NCI-H2081 (cell line): ENCODE measurements at regions not wholly inside any gene's neighbourhood (a gene's known extent, or its start where the extent isn't known, plus 50 kb on each side); places are given as distances from the start of the nearest gene placed in this dataset.
"Not testable (repeated sequence)": the region's sequence is repeated elsewhere in the genome, so short reads cannot be mapped to it uniquely, and the experiment has no call there.

Experiments
- DNase-seq, 2 experiments: peaks; one replicate each; lab custom pipeline; 2025; lab: John Stamatoyannopoulos, UW

DNA sequence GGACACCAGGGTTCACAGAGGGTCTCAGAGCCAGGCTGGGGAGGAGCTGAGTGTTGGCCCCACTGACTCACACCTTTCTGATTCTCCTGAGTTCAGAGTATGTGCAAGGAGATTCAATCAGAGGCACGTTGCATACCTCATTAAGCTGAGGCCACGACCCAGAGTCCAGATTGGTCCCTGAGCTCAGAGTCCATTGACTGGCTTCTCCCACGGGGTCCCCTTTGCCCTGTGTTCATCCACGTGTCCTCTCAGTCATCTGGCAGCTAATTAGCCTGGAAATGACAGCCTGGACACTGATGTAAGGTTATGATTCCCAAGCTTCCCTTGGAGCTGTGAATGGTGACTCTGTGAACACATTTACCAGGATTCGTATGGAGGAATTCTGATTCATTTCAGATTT, 267.2 kb downstream of the SH3BP4 start:
- no peak for DNase-seq

GRCh38 chr2:235220331-235220730, 268.5 kb downstream of the SH3BP4 start:
- no peak for DNase-seq

DNA sequence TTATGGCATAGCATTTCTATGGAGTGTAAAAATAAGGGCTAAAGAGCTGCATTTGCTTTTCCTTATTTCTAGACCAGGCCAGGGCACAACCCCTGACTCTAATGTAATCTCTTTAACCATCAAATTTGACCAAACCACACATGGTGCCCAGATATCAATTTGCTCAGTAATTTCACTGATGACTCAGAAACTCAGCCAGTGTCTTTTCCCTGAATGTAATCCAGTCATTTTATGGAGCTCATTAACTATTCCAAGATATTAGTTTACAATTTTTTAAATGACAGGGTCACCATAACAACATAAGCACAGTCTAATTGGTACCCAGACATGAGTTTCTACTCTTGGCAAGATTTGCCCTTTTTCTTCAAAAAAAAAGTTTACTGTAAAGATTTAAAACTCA, 270.8 kb upstream of the AGAP1 start:
- DNase-seq, result no peak

DNA sequence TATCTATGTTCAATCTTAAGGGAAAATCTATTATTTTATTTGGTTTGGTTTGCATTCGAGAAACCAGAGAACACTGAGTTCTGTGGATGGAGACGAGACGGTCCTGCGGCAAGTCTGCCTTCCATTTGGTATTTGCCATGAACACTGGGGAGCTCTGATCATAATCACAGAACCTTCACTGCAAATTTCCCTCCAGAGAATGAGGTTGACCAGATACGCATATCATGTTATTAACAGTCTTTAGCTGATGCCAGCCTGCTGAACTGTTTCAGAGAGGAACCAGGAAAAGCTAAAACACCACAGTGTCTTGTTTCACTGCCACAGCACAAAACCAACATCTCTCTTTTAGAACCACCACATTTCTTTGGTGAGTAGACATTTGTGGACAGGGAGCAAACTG, 269.4 kb upstream of the AGAP1 start:
- no peak for DNase-seq

- no peak for DNase-seq
These were observed 268.6 kb upstream of the AGAP1 start for GRCh38 chr2:235225261-235225660.

- no peak for DNase-seq
These were observed 266.3 kb upstream of the AGAP1 start for GRCh38 chr2:235227590-235227989.

DNA sequence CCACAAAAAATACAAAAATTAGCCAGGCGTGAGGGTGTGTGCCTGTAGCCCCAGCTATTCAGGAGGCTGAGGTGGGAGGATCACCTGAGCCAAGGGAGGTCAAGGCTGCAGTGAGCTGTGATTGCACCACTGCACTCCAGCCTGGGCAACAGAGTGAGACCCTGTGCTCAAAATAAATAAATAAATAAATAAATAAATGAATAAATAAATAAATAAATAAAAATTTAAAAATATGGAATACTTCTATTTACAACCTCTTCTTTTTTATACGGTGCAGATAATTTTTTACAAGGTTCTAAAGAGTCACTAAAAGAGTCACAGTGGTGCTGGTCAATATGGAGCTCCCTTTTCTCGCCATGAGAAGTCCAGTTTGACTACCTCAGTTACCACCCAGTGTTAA, 265.4 kb upstream of the AGAP1 start:
- DNase-seq, result not testable (repeated sequence)

- no peak for DNase-seq
These were observed 264.6 kb upstream of the AGAP1 start for GRCh38 chr2:235229236-235229635.

DNA sequence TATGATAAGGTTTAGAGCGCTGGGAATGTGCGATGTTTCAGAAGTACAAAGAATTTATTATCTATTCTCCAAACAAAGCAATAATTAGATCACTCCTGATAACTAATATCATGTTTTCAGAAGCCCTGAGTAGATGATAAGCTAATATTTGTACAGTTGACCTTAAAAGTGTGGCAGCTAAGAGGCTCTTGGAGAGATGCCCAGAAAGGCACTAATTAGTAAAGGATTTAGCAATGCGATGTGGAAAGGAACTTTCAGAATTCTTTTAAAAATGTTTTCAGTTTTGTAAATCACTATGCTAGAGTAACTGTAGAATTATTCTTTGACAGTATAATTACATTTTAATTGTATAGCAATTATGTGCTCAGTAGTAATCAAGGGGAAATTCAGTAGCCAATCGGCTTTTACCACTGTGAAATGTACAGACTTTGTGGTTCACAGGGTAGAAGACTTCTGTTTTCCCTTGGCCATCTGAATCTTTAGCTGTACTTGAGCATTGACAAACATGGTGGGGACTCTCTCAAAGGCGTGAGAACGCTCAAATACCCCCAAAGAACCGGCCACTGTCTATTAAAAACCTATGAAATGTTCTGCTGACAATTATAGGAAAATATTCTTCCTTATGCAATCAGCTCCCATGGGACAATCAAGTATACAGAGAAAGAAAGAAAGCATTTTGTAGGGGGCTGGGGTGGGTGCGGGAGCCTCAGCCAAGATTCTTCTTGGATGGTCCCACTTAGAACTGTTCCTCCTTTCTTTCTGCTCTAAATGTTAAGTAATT, 262.8 kb upstream of the AGAP1 start:
- DNase-seq, result peak; percentile 13 to 60

- no peak for DNase-seq
These were observed 261.1 kb upstream of the AGAP1 start for GRCh38 chr2:235232449-235233433.

GRCh38 chr2:235234736-235235135, 259.1 kb upstream of the AGAP1 start:
- DNase-seq, result no peak

DNA sequence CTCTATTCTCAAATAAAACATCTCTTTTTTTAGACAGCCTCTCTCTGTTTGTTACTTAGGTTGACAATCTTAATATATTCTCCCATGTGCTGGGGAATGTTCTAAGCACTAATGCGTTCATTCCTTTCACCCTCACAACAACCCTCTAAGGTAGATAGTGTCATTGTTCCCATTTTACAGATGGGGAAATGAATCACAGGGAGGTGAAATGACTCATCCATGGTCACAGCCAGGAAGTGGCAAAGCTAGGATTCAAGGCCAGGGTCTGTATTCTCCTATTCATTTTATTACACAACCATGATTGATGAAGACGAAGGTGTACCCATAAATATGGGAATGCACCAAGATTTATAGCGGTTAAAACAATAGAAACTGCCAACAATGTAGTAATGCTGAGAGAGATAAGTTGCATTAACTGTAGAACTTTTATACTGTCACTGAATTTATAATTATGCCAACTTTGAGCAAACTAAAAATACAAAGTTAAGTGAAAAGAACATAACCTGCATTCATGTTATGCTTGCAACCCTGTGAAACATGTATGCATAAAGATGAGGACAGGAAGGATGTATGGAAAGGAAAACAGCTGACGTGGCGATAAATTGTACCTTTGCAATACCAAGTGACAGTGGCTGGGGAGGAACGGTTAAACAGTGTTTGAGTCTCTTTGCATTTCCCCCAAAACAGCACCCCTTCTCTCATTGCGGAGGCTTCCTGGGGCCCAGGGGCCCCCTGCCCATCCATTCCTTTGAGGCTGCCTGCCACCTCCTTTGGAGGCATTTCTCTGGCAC, 257.7 kb upstream of the AGAP1 start:
- DNase-seq, result no peak

- DNase-seq, result no peak
These were observed 255.3 kb upstream of the AGAP1 start for GRCh38 chr2:235238537-235238936.

GRCh38 chr2:235240574-235240973, 253.3 kb upstream of the AGAP1 start:
- no peak for DNase-seq

GRCh38 chr2:235244255-235245220, 249.3 kb upstream of the AGAP1 start:
- DNase-seq, result no peak

GRCh38 chr2:235247001-235247400, 246.8 kb upstream of the AGAP1 start:
- no peak for DNase-seq

DNA sequence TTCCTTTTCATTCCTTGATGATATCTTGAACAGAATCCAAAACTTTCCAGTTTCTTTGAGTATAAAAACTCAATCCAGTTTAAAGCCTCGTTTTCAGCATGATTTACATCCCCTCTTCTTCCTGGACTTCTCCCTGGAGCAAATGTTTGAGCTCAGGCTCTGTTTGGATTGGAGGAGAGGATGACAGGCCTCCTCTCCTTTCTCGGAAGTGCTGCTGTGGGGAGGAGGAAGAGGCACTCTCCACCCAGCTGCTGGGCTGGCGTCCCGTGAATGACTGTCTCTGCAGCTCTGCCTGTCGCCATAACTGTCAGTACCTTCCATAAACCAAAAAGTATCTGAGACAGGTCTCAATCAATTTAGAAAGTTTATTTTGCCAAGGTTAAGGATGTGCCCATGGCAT, 238.2 kb upstream of the AGAP1 start:
- DNase-seq, result no peak

GRCh38 chr2:235257590-235257989, 236.3 kb upstream of the AGAP1 start:
- no peak for DNase-seq

GRCh38 chr2:235262750-235263149, 231.1 kb upstream of the AGAP1 start:
- DNase-seq, result no peak

DNA sequence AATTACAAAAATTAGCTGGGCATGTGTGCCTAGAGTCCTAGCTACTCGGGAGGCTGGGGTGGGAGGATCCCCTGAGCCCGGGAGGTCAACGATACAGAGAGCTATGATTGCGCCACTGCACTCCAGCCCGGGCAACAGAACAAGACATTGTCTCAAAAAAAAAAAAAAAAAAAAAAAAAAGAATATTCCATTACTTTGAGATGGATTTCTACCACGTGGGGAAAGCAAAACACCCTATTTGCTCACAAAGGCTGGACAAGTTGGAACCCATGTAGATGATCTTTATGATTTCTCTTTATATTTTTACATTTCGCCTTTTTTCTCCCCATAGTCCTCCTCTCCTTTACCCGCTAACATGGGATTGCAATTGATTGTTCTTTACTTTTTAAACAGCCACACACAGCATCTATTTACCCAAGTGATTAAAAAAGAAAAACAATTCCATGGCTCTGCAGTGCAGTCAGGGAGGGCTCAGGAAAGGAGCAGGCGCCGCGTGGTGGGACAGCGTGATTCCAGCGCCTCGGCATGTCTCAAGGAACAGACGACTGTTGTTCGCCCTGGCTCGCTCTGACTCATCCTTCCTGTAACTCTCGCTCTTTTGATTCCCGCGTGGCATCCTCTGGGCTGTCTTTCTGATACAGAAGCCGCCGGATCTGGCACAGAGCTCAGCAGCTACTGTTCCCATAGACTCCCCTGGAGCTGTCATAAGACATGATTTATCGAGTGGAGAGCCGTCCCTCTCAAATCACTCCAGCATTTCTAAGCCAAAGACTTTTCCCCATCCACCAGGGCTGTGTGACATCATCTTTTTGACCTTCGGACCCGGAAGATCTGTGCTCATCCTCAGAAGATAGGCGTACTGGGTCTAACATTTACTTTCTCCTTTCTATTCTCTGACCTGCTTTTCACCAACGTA, 230.4 kb upstream of the AGAP1 start:
- DNase-seq, result no peak
